GM12878 (cell line): ENCODE measurements at regions not wholly inside any gene's neighbourhood (a gene's known extent, or its start where the extent isn't known, plus 50 kb on each side); places are given as distances from the start of the nearest gene placed in this dataset.

Experiments used
- ATAC-seq: fragments of 200-7000 bp; cut with Tn5 transposase; 3 replicates; pipeline ENCODE4 v1.9.1; 2020; ENCODE audit warnings: mild to moderate bottlenecking, moderate library complexity
- BruUV-seq: library from RNA; stranded (reverse); fragments of 400-500 nt; replicated peaks from 2 replicates; lab custom pipeline; 2021; lab: Mats Ljungman, UMichigan
- CTCF ChIA-PET: fragments of 300-600 bp; sonication (Branson Sonifier 250); formaldehyde crosslinking; extraction: SDS; loops from one replicate; lab custom pipeline; 2021; ENCODE audit warnings: inconsistent platforms; lab: Yijun Ruan, JAX
- POLR2A ChIA-PET: fragments of 350-600 bp; formaldehyde crosslinking; extraction: SDS; loops from one replicate; lab custom pipeline; 2021; ENCODE audit warnings: inconsistent platforms; lab: Charles Lee
- RAD21 ChIA-PET: fragments of 300-600 bp; sonication (Branson Sonifier 250); formaldehyde crosslinking; loops from one replicate; lab custom pipeline; 2023; ENCODE audit warnings: antibody characterized with exemption; ENCODE audit not compliant: unreplicated experiment; lab: Charles Lee
- SMC1A ChIA-PET: fragments of 300-600 bp; sonication (Branson Sonifier 250); formaldehyde crosslinking; loops from one replicate; lab custom pipeline; 2023; ENCODE audit not compliant: unreplicated experiment, uncharacterized antibody; lab: Charles Lee
- DNase-seq: peaks from one replicate; pipeline ENCODE4 v3.0.0-alpha.2; 2011; ENCODE audit warnings: low read depth, low spot score
- FAIRE-seq: peaks from 3 replicates; lab custom pipeline; 2011; peaks lifted over from hg19 to GRCh38; lab: Jason Lieb, UNC
- H2AFZ ChIP-seq: 2 replicates; pipeline ENCODE4 v1.6.0; 2011; ENCODE audit warnings: low read depth, low read length, control low read depth; ENCODE audit not compliant: control insufficient read depth
- H3K27ac ChIP-seq: 2 replicates; pipeline ENCODE4 v1.5.1; 2011; ENCODE audit warnings: control low read depth; ENCODE audit not compliant: control insufficient read depth, insufficient read depth
- H3K27me3 ChIP-seq, 2 experiments: replicated peaks in 1 of 2; 2 replicates each; pipeline versions ENCODE4 v1.6.0 to v1.6.1; 2011; ENCODE audit warnings: low read length in 1 of 2; ENCODE audit not compliant: control insufficient read depth in 2 of 2, insufficient read depth in 2 of 2
- H3K36me3 ChIP-seq, 2 experiments: 2 replicates each; pipeline ENCODE4 v1.5.1; 2011; ENCODE audit warnings: low read length in 1 of 2; ENCODE audit not compliant: control insufficient read depth in 2 of 2, insufficient read depth in 2 of 2
- H3K4me1 ChIP-seq: 2 replicates; pipeline ENCODE4 v1.6.1; 2011; ENCODE audit warnings: mild to moderate bottlenecking, low read length, moderate library complexity, mixed read lengths; ENCODE audit not compliant: control insufficient read depth, insufficient read depth
- H3K4me2 ChIP-seq: 2 replicates; pipeline ENCODE4 v1.6.0; 2011; ENCODE audit warnings: control low read depth; ENCODE audit not compliant: control insufficient read depth, insufficient read depth
- H3K4me3 ChIP-seq: fragments of 200-600 bp; sonication (generic); 2 replicates; pipeline ENCODE4 v1.5.1; 2016
- H3K79me2 ChIP-seq: 2 replicates; pipeline ENCODE4 v1.6.0; 2011; ENCODE audit warnings: low read length; ENCODE audit not compliant: control insufficient read depth, insufficient read depth
- H3K9ac ChIP-seq: 2 replicates; pipeline ENCODE4 v1.8.0; 2011; ENCODE audit warnings: low read length, control low read depth, mixed read lengths; ENCODE audit not compliant: control insufficient read depth, insufficient read depth
- H3K9me3 ChIP-seq: replicated peaks from 3 replicates; pipeline ENCODE4 v1.5.1; 2011; ENCODE audit warnings: mild to moderate bottlenecking, low read length; ENCODE audit not compliant: control insufficient read depth, insufficient read depth
- H4K20me1 ChIP-seq: 2 replicates; pipeline ENCODE4 v1.6.0; 2011; ENCODE audit not compliant: control insufficient read depth, insufficient read depth
- ATF7 ChIP-seq: fragments of 450-650 bp; IDR thresholded peaks from 2 replicates; pipeline ENCODE4 v1.6.1; 2016; ENCODE audit warnings: low read depth, mild to moderate bottlenecking
- BMI1 ChIP-seq: fragments of 450-650 bp; IDR thresholded peaks from 2 replicates; pipeline ENCODE4 v1.6.1; 2016; ENCODE audit warnings: mild to moderate bottlenecking, moderate library complexity, borderline replicate concordance
- CHD2 ChIP-seq: IDR thresholded peaks from 2 replicates; pipeline ENCODE4 v1.6.1; 2011; ENCODE audit warnings: low read depth, low read length, improper control_type of control experiment, borderline replicate concordance
- HDAC2 ChIP-seq: fragments of 200-600 bp; sonication (generic); IDR thresholded peaks from 2 replicates; pipeline ENCODE4 v1.6.1; 2017
- IKZF2 ChIP-seq, 2 experiments: fragments of 450-650 bp; IDR thresholded peaks; 2 replicates each; pipeline ENCODE4 v1.6.1; 2017; ENCODE audit warnings: mild to moderate bottlenecking in 2 of 2, moderate library complexity in 2 of 2
- KLF5 ChIP-seq: fragments of 450-650 bp; IDR thresholded peaks from 2 replicates; pipeline ENCODE4 v1.6.1; 2014; ENCODE audit warnings: mild to moderate bottlenecking; ENCODE audit not compliant: partially characterized antibody
- MEF2A ChIP-seq: IDR thresholded peaks from 2 replicates; pipeline ENCODE4 v1.6.1; 2011; ENCODE audit warnings: low read depth, mild to moderate bottlenecking, low read length, moderate library complexity; ENCODE audit not compliant: insufficient read depth
- MYC ChIP-seq: IDR thresholded peaks from 2 replicates; pipeline ENCODE4 v1.6.1; 2011; ENCODE audit warnings: mild to moderate bottlenecking, low read length, moderate library complexity, inconsistent platforms; ENCODE audit not compliant: insufficient read depth, insufficient replicate concordance, insufficient read length, severe bottlenecking
- RAD51 ChIP-seq: fragments of 450-650 bp; IDR thresholded peaks from 2 replicates; pipeline ENCODE4 v1.6.1; 2016; ENCODE audit warnings: moderate library complexity, mild to moderate bottlenecking, inconsistent platforms
- WRNIP1 ChIP-seq: IDR thresholded peaks from 2 replicates; pipeline ENCODE4 v1.6.1; 2011; ENCODE audit warnings: low read depth, low read length, improper control_type of control experiment, borderline replicate concordance
- YBX1 ChIP-seq: fragments of 450-650 bp; IDR thresholded peaks from 2 replicates; pipeline ENCODE4 v1.6.1; 2016; ENCODE audit warnings: antibody characterized with exemption
- ZNF384 ChIP-seq: IDR thresholded peaks from 2 replicates; pipeline ENCODE4 v1.6.1; 2012; ENCODE audit warnings: low read depth, mild to moderate bottlenecking, low read length, improper control_type of control experiment, borderline replicate concordance
- ZSCAN29 ChIP-seq: fragments of 450-650 bp; IDR thresholded peaks from 2 replicates; pipeline ENCODE4 v1.6.1; 2017; ENCODE audit warnings: mild to moderate bottlenecking, moderate library complexity
- WGBS: methylation state at CpG from one replicate; pipeline ENCODE4 v1.1.6; 2016; ENCODE audit warnings: low lambda C conversion rate; ENCODE audit not compliant: insufficient replicate concordance, insufficient coverage; ENCODE audit errors: missing lambda C conversion rate; 5-methylcytosine and 5-hydroxymethylcytosine counted together
- in situ Hi-C: fragments of 300-500 bp; cut with MboI; formaldehyde crosslinking; loops from 9 replicates; pipeline ENCODE4 v1.14.3; 2018; ENCODE audit warnings: mixed read lengths
- intact Hi-C: fragments of 100-400 bp; cut with micrococcal nuclease; formaldehyde crosslinking; loops from one replicate; pipeline ENCODE4 v1.14.2; 2022; ENCODE audit not compliant: unreplicated experiment
- TF ChIP-seq, protein P1 (sequence below): IDR thresholded peaks from 2 replicates; pipeline ENCODE4 v1.6.1; 2012; ENCODE audit warnings: low read depth, low read length, improper control_type of control experiment
- TF ChIP-seq, protein P2 (sequence below): IDR thresholded peaks from 2 replicates; pipeline ENCODE4 v1.6.1; 2012; ENCODE audit warnings: low read depth, low read length, improper control_type of control experiment

DNA sequence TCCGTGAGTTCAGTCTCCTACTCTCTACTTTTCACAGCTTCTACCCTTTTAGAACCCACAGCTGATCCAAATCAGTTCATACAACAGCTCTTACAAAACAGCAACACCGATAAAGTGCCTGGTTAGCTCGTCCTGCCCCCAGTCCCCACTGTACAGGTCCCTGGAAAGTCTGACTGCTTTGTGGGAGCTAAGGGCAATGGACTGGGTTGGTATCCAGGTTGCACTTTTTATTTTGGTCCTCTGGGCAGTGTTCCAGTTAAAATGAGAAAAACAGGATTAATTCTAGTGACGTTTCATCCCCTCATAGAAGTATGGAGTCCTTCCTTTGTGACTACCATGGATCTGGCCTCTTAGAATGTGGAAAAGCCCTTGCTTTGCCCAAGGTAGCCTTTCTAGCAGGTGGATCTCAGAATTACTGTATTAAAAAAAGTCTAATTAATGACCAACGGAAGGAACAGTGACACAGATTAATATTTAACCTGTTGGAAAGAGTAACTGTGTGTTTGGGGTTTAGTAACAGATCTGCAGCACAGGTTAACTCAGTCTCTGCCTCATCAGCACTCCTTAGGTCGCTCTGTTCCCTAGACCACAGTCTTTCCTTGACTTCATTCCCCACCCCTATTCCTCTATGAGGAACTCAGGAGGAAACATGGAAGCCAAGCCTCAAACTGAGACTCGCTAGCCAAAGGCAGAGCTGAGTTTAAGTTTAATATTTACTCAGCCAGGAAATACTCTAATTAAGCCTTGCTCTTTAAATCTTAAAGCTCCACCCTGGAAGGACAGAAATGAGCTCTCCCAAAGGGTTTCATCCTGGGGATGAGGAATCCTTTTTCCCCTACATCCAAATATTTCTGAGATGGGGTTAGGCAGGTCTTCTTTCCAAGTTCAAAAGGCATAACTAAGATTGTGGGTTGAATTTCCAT is 52.8 kb upstream of the ITGA6 start:
- ChIA-PET CTCF (no interaction called here), POLR2A (no interaction called here), RAD21 (no interaction called here), SMC1A (no interaction called here)
- FAIRE-seq (no peak), DNase-seq (no peak), ATAC-seq (no peak)
- Histone ChIP-seq H3K27me3 (peaks cover 0 to 2% of the 10 kb centered on the region in 2 experiments; a peak in 2 of 4 replicates), H3K36me3 (no peaks in the 10 kb centered on the region), H3K27ac (no peak overlapping the region), H3K9me3 (peaks cover 5% of the 10 kb centered on the region; the same call in 1 of the 3 replicates), H3K4me2 (no peak overlapping the region), H3K4me3 (no peak overlapping the region), H3K4me1 (no peaks in the 10 kb centered on the region), H4K20me1 (no peaks in the 10 kb centered on the region), H2AFZ (no peak overlapping the region), H3K9ac (no peak overlapping the region), H3K79me2 (no peaks in the 10 kb centered on the region)
- intact Hi-C loops (no loop called here), in situ Hi-C loops (no loop called here)
- WGBS = 5% methylated on average over 7 of the region's 7 CpGs
- no peak for TF ChIP-seq MEF2A
- TF ChIP-seq, protein P1, sequence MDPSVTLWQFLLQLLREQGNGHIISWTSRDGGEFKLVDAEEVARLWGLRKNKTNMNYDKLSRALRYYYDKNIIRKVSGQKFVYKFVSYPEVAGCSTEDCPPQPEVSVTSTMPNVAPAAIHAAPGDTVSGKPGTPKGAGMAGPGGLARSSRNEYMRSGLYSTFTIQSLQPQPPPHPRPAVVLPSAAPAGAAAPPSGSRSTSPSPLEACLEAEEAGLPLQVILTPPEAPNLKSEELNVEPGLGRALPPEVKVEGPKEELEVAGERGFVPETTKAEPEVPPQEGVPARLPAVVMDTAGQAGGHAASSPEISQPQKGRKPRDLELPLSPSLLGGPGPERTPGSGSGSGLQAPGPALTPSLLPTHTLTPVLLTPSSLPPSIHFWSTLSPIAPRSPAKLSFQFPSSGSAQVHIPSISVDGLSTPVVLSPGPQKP = no peak
- TF ChIP-seq, protein P2, sequence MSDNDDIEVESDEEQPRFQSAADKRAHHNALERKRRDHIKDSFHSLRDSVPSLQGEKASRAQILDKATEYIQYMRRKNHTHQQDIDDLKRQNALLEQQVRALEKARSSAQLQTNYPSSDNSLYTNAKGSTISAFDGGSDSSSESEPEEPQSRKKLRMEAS = no peak
- BruUV-seq = no TSS peak

DNA sequence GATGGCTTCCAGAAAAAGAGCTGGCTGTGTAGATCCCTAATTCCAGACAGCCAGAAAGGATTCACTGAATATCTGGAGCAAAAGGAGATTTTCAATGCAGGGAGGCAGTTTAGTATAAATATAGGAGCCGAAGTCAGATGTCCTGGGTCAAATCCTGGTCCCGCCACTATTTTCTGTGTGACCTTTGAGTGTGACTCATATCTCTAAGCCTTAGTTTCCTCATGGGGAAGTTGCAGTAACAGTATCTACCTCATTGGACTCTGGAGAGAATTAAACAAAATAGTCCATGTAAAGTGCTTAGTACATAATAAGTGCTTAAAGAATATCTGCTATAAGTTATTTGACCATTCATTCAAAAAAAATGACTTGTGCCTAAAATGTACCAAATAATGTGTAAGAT is 52.1 kb upstream of the ITGA6 start:
- DNase-seq = no peak
- Histone ChIP-seq H3K9me3 (peaks cover 5% of the 10 kb centered on the region; the same call in 1 of the 3 replicates), H3K4me1 (no peaks in the 10 kb centered on the region), H4K20me1 (no peaks in the 10 kb centered on the region), H3K9ac (no peak overlapping the region), H3K36me3 (no peaks in the 10 kb centered on the region), H3K79me2 (no peaks in the 10 kb centered on the region), H2AFZ (no peak overlapping the region), H3K27me3 (peaks cover 0 to 2% of the 10 kb centered on the region in 2 experiments; a peak in 2 of 4 replicates), H3K27ac (no peak overlapping the region), H3K4me3 (no peak overlapping the region), H3K4me2 (no peak overlapping the region)
- no peak for ATAC-seq
- no peak for FAIRE-seq
- ChIA-PET RAD21 (no interaction called here), CTCF (no interaction called here), SMC1A (no interaction called here), POLR2A (no interaction called here)
- intact Hi-C loops = no loop called here
- WGBS = 73% methylated on average over 2 of the region's 2 CpGs
- no TSS peak for BruUV-seq
- in situ Hi-C loops = no loop called here
- no peak for TF ChIP-seq KLF5
- no peak for TF ChIP-seq YBX1
- TF ChIP-seq IKZF2 (IDR thresholded peaks at IDR 0.05) = no peak
- TF ChIP-seq CHD2 = no peak
- TF ChIP-seq WRNIP1 = no peak
- TF ChIP-seq ZSCAN29 = no peak
- no peak for TF ChIP-seq ZNF384
- TF ChIP-seq RAD51 = no peak
- no peak for TF ChIP-seq MYC
- no peak for TF ChIP-seq ATF7
- TF ChIP-seq, protein P1 = no peak
- no peak for TF ChIP-seq HDAC2
- TF ChIP-seq BMI1 = no peak
